ENCODE measurements at regions not wholly inside any gene's neighbourhood (a gene's known extent, or its start where the extent isn't known, plus 50 kb on each side); places are given as distances from the start of the nearest gene placed in this dataset.

DNA sequence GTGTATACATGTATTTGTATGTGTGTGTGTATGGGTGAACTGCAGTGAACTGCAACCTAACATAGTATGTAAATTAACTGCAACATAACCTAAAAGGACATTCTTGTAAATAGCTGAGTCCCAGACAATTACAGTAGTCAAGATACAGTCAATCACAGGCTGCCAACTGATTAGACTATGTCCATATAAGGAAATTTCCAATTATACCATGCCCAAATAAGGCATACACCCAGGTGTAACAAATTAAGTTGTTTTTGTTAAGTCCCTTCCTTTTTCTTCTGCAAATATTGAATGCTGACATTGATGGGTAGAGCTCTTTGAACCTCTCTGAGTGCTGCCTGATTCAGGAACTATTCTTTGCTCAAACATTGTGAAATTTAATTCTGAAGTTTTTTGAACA, 594.6 kb upstream of the FAM174A start:
- no peak overlapping the region for H2BK5ac ChIP-seq (ENCODE audit: insufficient read length, low read length)

More for the DNA sequence above, 594.6 kb upstream of the FAM174A start:
- TF ChIP-seq, protein P1, sequence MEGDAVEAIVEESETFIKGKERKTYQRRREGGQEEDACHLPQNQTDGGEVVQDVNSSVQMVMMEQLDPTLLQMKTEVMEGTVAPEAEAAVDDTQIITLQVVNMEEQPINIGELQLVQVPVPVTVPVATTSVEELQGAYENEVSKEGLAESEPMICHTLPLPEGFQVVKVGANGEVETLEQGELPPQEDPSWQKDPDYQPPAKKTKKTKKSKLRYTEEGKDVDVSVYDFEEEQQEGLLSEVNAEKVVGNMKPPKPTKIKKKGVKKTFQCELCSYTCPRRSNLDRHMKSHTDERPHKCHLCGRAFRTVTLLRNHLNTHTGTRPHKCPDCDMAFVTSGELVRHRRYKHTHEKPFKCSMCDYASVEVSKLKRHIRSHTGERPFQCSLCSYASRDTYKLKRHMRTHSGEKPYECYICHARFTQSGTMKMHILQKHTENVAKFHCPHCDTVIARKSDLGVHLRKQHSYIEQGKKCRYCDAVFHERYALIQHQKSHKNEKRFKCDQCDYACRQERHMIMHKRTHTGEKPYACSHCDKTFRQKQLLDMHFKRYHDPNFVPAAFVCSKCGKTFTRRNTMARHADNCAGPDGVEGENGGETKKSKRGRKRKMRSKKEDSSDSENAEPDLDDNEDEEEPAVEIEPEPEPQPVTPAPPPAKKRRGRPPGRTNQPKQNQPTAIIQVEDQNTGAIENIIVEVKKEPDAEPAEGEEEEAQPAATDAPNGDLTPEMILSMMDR (conservative IDR thresholded peaks at IDR 0.05), result no peak
- Histone ChIP-seq H3K4me2 (ENCODE audit: insufficient read depth, insufficient read length, low read length) (no peak overlapping the region), H4K8ac (replicated peaks; ENCODE audit: insufficient read length, low read depth, low read length) (no peak overlapping the region), H3K4me1 (ENCODE audit: insufficient read depth, low read length) (no peaks in the 10 kb centered on the region), H3K9me3 (ENCODE audit: control insufficient read depth, low read depth, low read length) (no peaks in the 10 kb centered on the region), H3K23me2 (ENCODE audit: insufficient read length, low read depth, low read length, poor library complexity, severe bottlenecking) (no peaks in the 10 kb centered on the region), H3K9ac (ENCODE audit: extremely low read depth, insufficient read length, low read length) (no peak overlapping the region), H3K4ac (ENCODE audit: low read depth, low read length) (no peak overlapping the region), H3K79me2 (ENCODE audit: insufficient read depth, low read length) (no peaks in the 10 kb centered on the region), H3K27ac (ENCODE audit: insufficient read length, low read depth, low read length) (no peak overlapping the region), H4K5ac (ENCODE audit: insufficient read length, low read depth, low read length) (no peak overlapping the region), H2BK12ac (ENCODE audit: insufficient read length, low read depth, low read length) (no peak overlapping the region), H2BK15ac (ENCODE audit: low read depth, low read length) (no peak overlapping the region), H3K27me3 (ENCODE audit: insufficient read depth, low read length) (no peaks in the 10 kb centered on the region), H3K56ac (ENCODE audit: insufficient read length, low read depth, low read length) (no peak overlapping the region), H3K79me1 (ENCODE audit: insufficient read depth, low read depth, low read length, poor library complexity, severe bottlenecking) (no peaks in the 10 kb centered on the region), H3K18ac (ENCODE audit: insufficient read length, low read depth, low read length) (no peak overlapping the region), H2AK5ac (ENCODE audit: insufficient read length, low read length) (no peak overlapping the region), H2AFZ (ENCODE audit: low read length) (no peak overlapping the region), H2BK20ac (ENCODE audit: low read depth, low read length, poor library complexity, severe bottlenecking) (no peak overlapping the region), H4K91ac (ENCODE audit: insufficient read length, low read depth, low read length) (no peak overlapping the region), H3K23ac (ENCODE audit: insufficient read length, low read depth, low read length) (no peak overlapping the region), H3K14ac (ENCODE audit: insufficient read depth, low read length) (no peak overlapping the region), H2BK120ac (ENCODE audit: low read depth, low read length, poor library complexity, severe bottlenecking) (no peak overlapping the region), H3T11ph (ENCODE audit: low read length) (no peak overlapping the region), H4K20me1 (ENCODE audit: control insufficient read depth, insufficient read depth, insufficient read length) (no peaks in the 10 kb centered on the region)
- H3K27me3 Mint-ChIP-seq (ENCODE audit: low read depth), result no peaks in the 10 kb centered on the region
- DNase-seq, result no peak
- no peak overlapping the region for H3K27ac Mint-ChIP-seq
- H3K4me3 Mint-ChIP-seq, result no peak overlapping the region
- H3K36me3 Mint-ChIP-seq (ENCODE audit: insufficient read depth in 1 of 3, low read depth in 3 of 3), result no peaks in the 10 kb centered on the region
- H3K4me1 Mint-ChIP-seq, result no peaks in the 10 kb centered on the region
- no peaks in the 10 kb centered on the region for H3K9me3 Mint-ChIP-seq
